ENCODE measurements at regions not wholly inside any gene's neighbourhood (a gene's known extent, or its start where the extent isn't known, plus 50 kb on each side); places are given as distances from the start of the nearest gene placed in this dataset.
A peak's percentile ranks its signal among the peaks of the same experiment; 100 is the strongest.

- no peaks in the 10 kb centered on the region for H3K9me3 Mint-ChIP-seq
- DNase-seq (ENCODE audit: low spot score) (no peak), ATAC-seq (peak; percentile 54 to 70)
- H3K4me1 Mint-ChIP-seq (ENCODE audit: low read depth in 2 of 2): peaks cover 56 to 63% of the 10 kb centered on the region in 2 donors
- H3K27ac Mint-ChIP-seq: peak overlapping the region; percentile 46 to 57
- H3K27me3 Mint-ChIP-seq: peaks cover 2 to 5% of the 10 kb centered on the region in 2 donors
- H3K4me3 Mint-ChIP-seq: peak overlapping the region; percentile 59
- no peaks in the 10 kb centered on the region for H3K36me3 Mint-ChIP-seq
Measured at GRCh38 chr3:31232055-31233025, 300.4 kb upstream of the STT3B start.

GRCh38 chr3:31234145-31234544, 298.6 kb upstream of the STT3B start:
- Mint-ChIP-seq H3K9me3 (no peaks in the 10 kb centered on the region), H3K27me3 (peaks cover 5% of the 10 kb centered on the region in 2 donors), H3K4me1 (ENCODE audit: low read depth in 2 of 2) (peaks cover 47 to 55% of the 10 kb centered on the region in 2 donors), H3K4me3 (no peak overlapping the region), H3K27ac (no peak overlapping the region), H3K36me3 (no peaks in the 10 kb centered on the region)
- ATAC-seq (peak; percentile 11 to 26), DNase-seq (ENCODE audit: low spot score) (no peak)

GRCh38 chr3:31235062-31235700, 297.5 kb upstream of the STT3B start:
- Mint-ChIP-seq H3K27me3 (peaks cover 5% of the 10 kb centered on the region in 2 donors), H3K4me3 (no peak overlapping the region), H3K9me3 (no peaks in the 10 kb centered on the region), H3K27ac (no peak overlapping the region), H3K36me3 (no peaks in the 10 kb centered on the region), H3K4me1 (ENCODE audit: low read depth in 2 of 2) (peaks cover 41 to 49% of the 10 kb centered on the region in 2 donors)
- no peak for ATAC-seq
- DNase-seq (ENCODE audit: low spot score): no peak

GRCh38 chr3:31237887-31238286, 294.8 kb upstream of the STT3B start:
- Mint-ChIP-seq H3K9me3 (no peaks in the 10 kb centered on the region), H3K36me3 (no peaks in the 10 kb centered on the region), H3K27me3 (peaks cover 5% of the 10 kb centered on the region in 2 donors), H3K27ac (no peak overlapping the region), H3K4me3 (no peak overlapping the region), H3K4me1 (ENCODE audit: low read depth in 2 of 2) (peaks cover 15 to 22% of the 10 kb centered on the region in 2 donors)
- DNase-seq (ENCODE audit: low spot score) (no peak), ATAC-seq (no peak)

- Mint-ChIP-seq H3K4me3 (no peak overlapping the region), H3K4me1 (ENCODE audit: low read depth in 2 of 2) (peaks cover 0 to 4% of the 10 kb centered on the region in 2 donors), H3K27ac (no peak overlapping the region), H3K36me3 (no peaks in the 10 kb centered on the region), H3K9me3 (no peaks in the 10 kb centered on the region), H3K27me3 (peaks cover 5% of the 10 kb centered on the region in 2 donors)
- DNase-seq (ENCODE audit: low spot score) (no peak), ATAC-seq (no peak)
Measured at GRCh38 chr3:31240013-31240412, 292.7 kb upstream of the STT3B start.

GRCh38 chr3:31240466-31240865, 292.3 kb upstream of the STT3B start:
- ATAC-seq: no peak

GRCh38 chr3:31240874-31241273, 291.9 kb upstream of the STT3B start:
- DNase-seq (ENCODE audit: low spot score) (no peak), ATAC-seq (no peak)
- no peak overlapping the region for H3K4me3 Mint-ChIP-seq
- no peaks in the 10 kb centered on the region for H3K36me3 Mint-ChIP-seq
- H3K27me3 Mint-ChIP-seq: peaks cover 5% of the 10 kb centered on the region in 2 donors
- no peaks in the 10 kb centered on the region for H3K4me1 Mint-ChIP-seq (ENCODE audit: low read depth in 2 of 2)
- no peaks in the 10 kb centered on the region for H3K9me3 Mint-ChIP-seq
- peak overlapping the region in 1 of 2 donors; percentile 48 for H3K27ac Mint-ChIP-seq

More at GRCh38 chr3:31240466-31240865, 292.3 kb upstream of the STT3B start:
- Mint-ChIP-seq H3K4me1 (ENCODE audit: low read depth in 2 of 2) (no peaks in the 10 kb centered on the region), H3K36me3 (no peaks in the 10 kb centered on the region), H3K4me3 (no peak overlapping the region), H3K27ac (peak overlapping the region in 1 of 2 donors; percentile 48), H3K9me3 (no peaks in the 10 kb centered on the region), H3K27me3 (peaks cover 5% of the 10 kb centered on the region in 2 donors)
- no peak for DNase-seq (ENCODE audit: low spot score)

- Mint-ChIP-seq H3K36me3 (no peaks in the 10 kb centered on the region), H3K9me3 (no peaks in the 10 kb centered on the region), H3K27me3 (peaks cover under 1 to 5% of the 10 kb centered on the region in 2 donors), H3K4me3 (no peak overlapping the region), H3K27ac (no peak overlapping the region), H3K4me1 (ENCODE audit: low read depth in 2 of 2) (no peaks in the 10 kb centered on the region)
- ATAC-seq: no peak
- no peak for DNase-seq (ENCODE audit: low spot score)
Measured at GRCh38 chr3:31241533-31241932, 291.2 kb upstream of the STT3B start.

GRCh38 chr3:31242026-31242960, 290.4 kb upstream of the STT3B start:
- no peak for DNase-seq (ENCODE audit: low spot score)
- ATAC-seq: no peak
- Mint-ChIP-seq H3K4me1 (ENCODE audit: low read depth in 2 of 2) (no peaks in the 10 kb centered on the region), H3K4me3 (no peak overlapping the region), H3K27ac (no peak overlapping the region), H3K9me3 (no peaks in the 10 kb centered on the region), H3K27me3 (peaks cover 0 to 3% of the 10 kb centered on the region in 2 donors), H3K36me3 (no peaks in the 10 kb centered on the region)

GRCh38 chr3:31244929-31245817, 287.6 kb upstream of the STT3B start:
- DNase-seq (ENCODE audit: low spot score) (no peak), ATAC-seq (no peak)
- Mint-ChIP-seq H3K9me3 (peaks cover 3% of the 10 kb centered on the region), H3K27me3 (peaks cover 0 to 3% of the 10 kb centered on the region in 2 donors), H3K4me3 (no peak overlapping the region), H3K36me3 (no peaks in the 10 kb centered on the region), H3K27ac (no peak overlapping the region), H3K4me1 (ENCODE audit: low read depth in 2 of 2) (peaks cover 12% of the 10 kb centered on the region in 2 donors)

- Mint-ChIP-seq H3K27ac (no peak overlapping the region), H3K4me3 (no peak overlapping the region), H3K27me3 (peaks cover 0 to 7% of the 10 kb centered on the region in 2 donors), H3K4me1 (ENCODE audit: low read depth in 2 of 2) (peaks cover 21% of the 10 kb centered on the region in 2 donors), H3K36me3 (peaks cover 5% of the 10 kb centered on the region), H3K9me3 (peaks cover 3% of the 10 kb centered on the region)
- ATAC-seq (no peak), DNase-seq (ENCODE audit: low spot score) (no peak)
Measured at GRCh38 chr3:31246293-31247062, 286.2 kb upstream of the STT3B start.

GRCh38 chr3:31247063-31247447, 285.7 kb upstream of the STT3B start:
- H3K4me1 Mint-ChIP-seq (ENCODE audit: low read depth in 2 of 2): peaks cover 24% of the 10 kb centered on the region in 2 donors

More at GRCh38 chr3:31247063-31247447, 285.7 kb upstream of the STT3B start:
- Mint-ChIP-seq H3K27me3 (peaks cover 0 to 7% of the 10 kb centered on the region in 2 donors), H3K4me3 (no peak overlapping the region), H3K9me3 (peaks cover 3% of the 10 kb centered on the region), H3K27ac (no peak overlapping the region), H3K36me3 (peaks cover 5% of the 10 kb centered on the region)
- DNase-seq (ENCODE audit: low spot score) (no peak), ATAC-seq (no peak)
